ENCODE measurements at regions not wholly inside any gene's neighbourhood (a gene's known extent, or its start where the extent isn't known, plus 50 kb on each side); places are given as distances from the start of the nearest gene placed in this dataset.

DNA sequence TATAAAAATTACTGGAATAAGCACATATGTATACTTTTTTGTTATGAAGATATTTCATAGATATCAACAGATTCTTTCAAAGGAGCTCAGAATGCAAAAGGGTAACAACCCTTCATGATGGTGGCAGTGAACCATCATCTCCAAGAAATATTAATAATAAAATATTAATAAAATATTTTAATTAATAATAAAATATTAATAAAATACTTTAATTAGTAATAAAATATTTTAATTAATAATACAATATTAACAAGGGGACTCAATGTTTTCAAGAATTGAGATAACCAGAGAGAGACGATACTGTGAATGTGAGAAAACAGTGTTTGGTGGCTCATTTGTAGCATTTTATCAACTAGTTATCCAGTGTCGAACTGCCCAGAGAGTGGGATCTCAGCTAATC is 86.0 kb upstream of the NT5E start (continued):
- TF ChIP-seq JUND (IDR thresholded peaks at IDR 0.05; ENCODE audit: borderline replicate concordance, low read depth, low read length) (no peak), JUND (tag; IDR thresholded peaks at IDR 0.05; ENCODE audit: borderline replicate concordance, low read depth, low read length) (no peak)

DNA sequence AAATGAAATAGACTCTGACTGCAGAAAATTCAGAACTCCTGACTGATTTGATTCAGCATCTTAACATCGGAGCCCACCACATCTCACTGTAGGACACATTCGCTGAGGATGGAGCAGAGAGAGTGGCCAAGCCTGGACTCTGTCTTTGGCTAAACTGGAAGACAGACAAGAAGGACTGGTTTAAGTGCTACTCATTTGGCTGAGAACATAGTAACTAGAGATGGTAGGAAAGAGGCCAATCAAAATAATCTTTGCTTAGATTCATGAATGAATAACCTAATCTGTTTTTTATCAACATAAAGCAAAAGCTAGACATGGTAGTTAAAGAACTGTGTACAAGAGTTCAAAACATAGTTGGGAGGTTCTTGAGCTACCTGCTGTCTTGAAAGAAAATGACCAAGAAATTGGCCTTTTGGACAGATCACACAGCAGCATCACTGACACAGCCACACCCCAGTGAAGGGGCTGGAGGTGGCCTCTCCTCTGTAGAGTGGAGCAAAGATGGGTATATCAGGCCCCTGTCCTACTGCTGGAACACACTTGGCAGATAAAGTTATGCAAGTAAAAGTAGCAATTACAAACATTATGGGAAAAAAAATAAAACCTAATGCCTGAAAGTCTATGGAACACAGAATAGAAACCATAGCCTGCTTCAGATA is 87.1 kb upstream of the NT5E start:
- Histone ChIP-seq H3K36me3 (ENCODE audit: control insufficient read depth, insufficient read depth, low read length) (no peaks in the 10 kb centered on the region), H2AFZ (ENCODE audit: low read depth, low read length) (no peak overlapping the region), H3K9me3 (replicated peaks; ENCODE audit: control insufficient read depth, insufficient read depth, low read depth, low read length) (no peaks in the 10 kb centered on the region), H3K9ac (ENCODE audit: insufficient read depth in 1 of 2, low read depth in 2 of 2, low read length in 2 of 2) (no peak overlapping the region), H3K4me3 (no peak overlapping the region), H4K20me1 (replicated peaks; ENCODE audit: control insufficient read depth, insufficient read depth, low read length) (no peaks in the 10 kb centered on the region), H3K79me2 (ENCODE audit: control insufficient read depth, insufficient read depth, low read length) (no peaks in the 10 kb centered on the region), H3K27me3 (ENCODE audit: control insufficient read depth in 2 of 2, insufficient read depth in 2 of 2, low read length in 2 of 2) (no peaks in the 10 kb centered on the region), H3K9me1 (ENCODE audit: control insufficient read depth, insufficient read depth, low read length) (no peaks in the 10 kb centered on the region), H3K4me2 (ENCODE audit: insufficient read depth, low read length) (no peak overlapping the region), H3K4me1 (replicated peaks in 1 of 2; ENCODE audit: control insufficient read depth in 2 of 2, insufficient read depth in 2 of 2, low read length in 2 of 2) (no peaks in the 10 kb centered on the region), H3K27ac (ENCODE audit: extremely low read depth, low read depth, low read length) (no peak overlapping the region)
- ATAC-seq (peak; percentile 40; the same call in 1 of the 3 replicates), DNase-seq (ENCODE audit: extremely low read depth in 1 of 4, low spot score in 3 of 4) (no peak), FAIRE-seq (no peak)
- WGBS (ENCODE audit: insufficient coverage, low coverage, missing lambda C conversion rate), result 3% methylated on average over 2 of the region's 2 CpGs
- intact Hi-C loops (cut with micrococcal nuclease), result no loop called here
- TF ChIP-seq GTF2E2 (tag; IDR thresholded peaks at IDR 0.05), result no peak
- TF ChIP-seq EWSR1 (IDR thresholded peaks at IDR 0.05; ENCODE audit: borderline replicate concordance, low read depth, partially characterized antibody), result no peak
- POLR2A ChIA-PET, result interaction anchor here (1.6 kb wide), 1 partner anchor 315 kb away, joined by 4 read pairs; no protein-coding TSS in a partner anchor
- in situ Hi-C loops (cut with MboI), result no loop called here
- CTCF ChIA-PET (ENCODE audit: low intra/inter-chr PET ratio), result no interaction called here
- no TSS peak for BruUV-seq (replicated peaks)

GRCh38 chr6:85361643-85362014 is 88.3 kb upstream of the NT5E start:
- POLR2A ChIA-PET, result interaction anchor here (1.6 kb wide), 1 partner anchor 316 kb away, joined by 4 read pairs; no protein-coding TSS in a partner anchor
- H3K9me1 ChIP-seq (ENCODE audit: control insufficient read depth, insufficient read depth, low read length), result no peaks in the 10 kb centered on the region
- no peak overlapping the region for H3K9ac ChIP-seq (ENCODE audit: insufficient read depth in 1 of 2, low read depth in 2 of 2, low read length in 2 of 2)
- H4K20me1 ChIP-seq (replicated peaks; ENCODE audit: control insufficient read depth, insufficient read depth, low read length), result no peaks in the 10 kb centered on the region
- CTCF ChIA-PET (ENCODE audit: low intra/inter-chr PET ratio), result no interaction called here
- WGBS (ENCODE audit: insufficient coverage, low coverage, missing lambda C conversion rate), result 0% methylated on average over 2 of the region's 2 CpGs
- no peaks in the 10 kb centered on the region for H3K27me3 ChIP-seq (ENCODE audit: control insufficient read depth in 2 of 2, insufficient read depth in 2 of 2, low read length in 2 of 2)
- no peak for FAIRE-seq
- H3K36me3 ChIP-seq (ENCODE audit: control insufficient read depth, insufficient read depth, low read length), result no peaks in the 10 kb centered on the region
- intact Hi-C loops (cut with micrococcal nuclease), result no loop called here
- DNase-seq (ENCODE audit: extremely low read depth in 1 of 4, low spot score in 3 of 4), result no peak
- H3K79me2 ChIP-seq (ENCODE audit: control insufficient read depth, insufficient read depth, low read length), result no peaks in the 10 kb centered on the region
- TF ChIP-seq ZNF75A (CRISPR knock-in tag; IDR thresholded peaks at IDR 0.05) (no peak), NR1H2 (CRISPR knock-in tag; IDR thresholded peaks at IDR 0.05) (no peak), ZNF398 (CRISPR knock-in tag; IDR thresholded peaks at IDR 0.05) (no peak), XRCC5 (IDR thresholded peaks at IDR 0.05; ENCODE audit: low read depth, low read length) (no peak), CTBP1 (IDR thresholded peaks at IDR 0.05; ENCODE audit: borderline replicate concordance) (no peak), SUPT5H (IDR thresholded peaks at IDR 0.05) (no peak), SNIP1 (IDR thresholded peaks at IDR 0.05; ENCODE audit: low read depth) (no peak), HDAC1 (IDR thresholded peaks at IDR 0.05) (no peak)
- TF ChIP-seq, protein P1, sequence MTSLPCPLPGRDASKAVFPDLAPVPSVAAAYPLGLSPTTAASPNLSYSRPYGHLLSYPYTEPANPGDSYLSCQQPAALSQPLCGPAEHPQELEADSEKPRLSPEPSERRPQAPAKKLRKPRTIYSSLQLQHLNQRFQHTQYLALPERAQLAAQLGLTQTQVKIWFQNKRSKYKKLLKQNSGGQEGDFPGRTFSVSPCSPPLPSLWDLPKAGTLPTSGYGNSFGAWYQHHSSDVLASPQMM (CRISPR knock-in tag; IDR thresholded peaks at IDR 0.05), result no peak
- no peak overlapping the region for H3K4me3 ChIP-seq
- H3K4me2 ChIP-seq (ENCODE audit: insufficient read depth, low read length), result no peak overlapping the region
- in situ Hi-C loops (cut with MboI), result no loop called here
- no peaks in the 10 kb centered on the region for H3K4me1 ChIP-seq (replicated peaks in 1 of 2; ENCODE audit: control insufficient read depth in 2 of 2, insufficient read depth in 2 of 2, low read length in 2 of 2)
- no TSS peak for BruUV-seq (replicated peaks)
- ATAC-seq, result no peak
- no peak overlapping the region for H2AFZ ChIP-seq (ENCODE audit: low read depth, low read length)
- H3K27ac ChIP-seq (ENCODE audit: extremely low read depth, low read depth, low read length), result no peak overlapping the region
- no peaks in the 10 kb centered on the region for H3K9me3 ChIP-seq (replicated peaks; ENCODE audit: control insufficient read depth, insufficient read depth, low read depth, low read length)

Measured in K562 (cell line).